Upper lobe of right lung (tissue), 1 donor: ENCODE measurements at regions not wholly inside any gene's neighbourhood (a gene's known extent, or its start where the extent isn't known, plus 50 kb on each side); places are given as distances from the start of the nearest gene placed in this dataset.

Experiments
- ATAC-seq: fragments of 200-7000 bp; cut with Tn5 transposase; one replicate; pipeline ENCODE4 v1.9.1; 2020; ENCODE audit warnings: mild to moderate bottlenecking, moderate library complexity
- DNase-seq: peaks from one replicate; pipeline ENCODE4 v3.0.0-alpha.2; 2020
- H3K27ac ChIP-seq: fragments of 200-600 bp; one replicate; pipeline ENCODE4 v1.8.0; 2022
- H3K27me3 ChIP-seq: fragments of 200-600 bp; one replicate; pipeline ENCODE4 v1.8.0; 2022; ENCODE audit warnings: mild to moderate bottlenecking
- H3K36me3 ChIP-seq: fragments of 200-600 bp; one replicate; pipeline ENCODE4 v1.8.0; 2022
- H3K4me1 ChIP-seq: fragments of 200-600 bp; one replicate; pipeline ENCODE4 v1.8.0; 2022
- H3K4me3 ChIP-seq: fragments of 200-600 bp; one replicate; pipeline ENCODE4 v1.8.0; 2022; ENCODE audit warnings: mild to moderate bottlenecking
- H3K9me3 ChIP-seq: fragments of 200-600 bp; one replicate; pipeline ENCODE4 v1.8.0; 2022
- CTCF ChIP-seq: fragments of 200-600 bp; IDR thresholded peaks from one replicate; pipeline ENCODE4 v1.8.0; 2022; ENCODE audit warnings: antibody characterized with exemption
- intact Hi-C: fragments of 100-400 bp; cut with DNase I; formaldehyde crosslinking; loops from one replicate; pipeline ENCODE4 v1.11.0; 2022
- donor health status: DM: no; HTN: yes; CAD: no; lungs with severe emphysema.

GRCh38 chr10:120710076-120710475 lies 141.1 kb upstream of the WDR11 start:
- Histone ChIP-seq H3K27ac (no peak overlapping the region), H3K4me1 (no peaks in the 10 kb centered on the region), H3K4me3 (no peak overlapping the region), H3K9me3 (no peaks in the 10 kb centered on the region), H3K36me3 (no peaks in the 10 kb centered on the region), H3K27me3 (no peaks in the 10 kb centered on the region)
- TF ChIP-seq CTCF, result no peak
- no peak for DNase-seq
- ATAC-seq, result no peak
- intact Hi-C loops, result no loop called here

- ATAC-seq, result no peak
- H3K4me1 ChIP-seq, result no peaks in the 10 kb centered on the region
- TF ChIP-seq CTCF, result no peak
Measured at GRCh38 chr10:120711860-120712259, 139.3 kb upstream of the WDR11 start.

GRCh38 chr10:120713573-120714205 lies 137.5 kb upstream of the WDR11 start:
- no peaks in the 10 kb centered on the region for H3K9me3 ChIP-seq
- TF ChIP-seq CTCF, result no peak
- DNase-seq (no peak), ATAC-seq (no peak)
- H3K36me3 ChIP-seq, result no peaks in the 10 kb centered on the region
- no peak overlapping the region for H3K27ac ChIP-seq
- no peak overlapping the region for H3K4me3 ChIP-seq
- H3K27me3 ChIP-seq, result no peaks in the 10 kb centered on the region
- H3K4me1 ChIP-seq, result no peaks in the 10 kb centered on the region
- intact Hi-C loops, result no loop called here

More at GRCh38 chr10:120711860-120712259, 139.3 kb upstream of the WDR11 start:
- no peaks in the 10 kb centered on the region for H3K27me3 ChIP-seq
- DNase-seq, result no peak
- no peaks in the 10 kb centered on the region for H3K36me3 ChIP-seq
- H3K9me3 ChIP-seq, result no peaks in the 10 kb centered on the region
- no peak overlapping the region for H3K27ac ChIP-seq
- no peak overlapping the region for H3K4me3 ChIP-seq
- intact Hi-C loops, result no loop called here

- Histone ChIP-seq H3K36me3 (no peaks in the 10 kb centered on the region), H3K27me3 (no peaks in the 10 kb centered on the region), H3K9me3 (no peaks in the 10 kb centered on the region), H3K4me3 (no peak overlapping the region), H3K4me1 (no peaks in the 10 kb centered on the region), H3K27ac (no peak overlapping the region)
- ATAC-seq (peak; percentile 71), DNase-seq (no peak)
- TF ChIP-seq CTCF, result no peak
- intact Hi-C loops, result no loop called here
Measured at GRCh38 chr10:120715171-120715570, 136.0 kb upstream of the WDR11 start.

- no peak for ATAC-seq
- Histone ChIP-seq H3K27ac (no peak overlapping the region), H3K36me3 (no peaks in the 10 kb centered on the region), H3K4me3 (no peak overlapping the region), H3K9me3 (no peaks in the 10 kb centered on the region), H3K4me1 (no peaks in the 10 kb centered on the region), H3K27me3 (no peaks in the 10 kb centered on the region)
- intact Hi-C loops, result no loop called here
- no peak for TF ChIP-seq CTCF
- DNase-seq, result no peak
Measured at GRCh38 chr10:120719333-120719732, 131.8 kb upstream of the WDR11 start.

GRCh38 chr10:120727001-120727400 lies 124.2 kb upstream of the WDR11 start:
- H3K27me3 ChIP-seq, result no peaks in the 10 kb centered on the region
- TF ChIP-seq CTCF, result no peak
- H3K4me1 ChIP-seq, result no peaks in the 10 kb centered on the region
- no peak overlapping the region for H3K27ac ChIP-seq
- no peak overlapping the region for H3K4me3 ChIP-seq
- DNase-seq, result no peak
- H3K36me3 ChIP-seq, result no peaks in the 10 kb centered on the region
- ATAC-seq, result no peak
- intact Hi-C loops, result no loop called here
- no peaks in the 10 kb centered on the region for H3K9me3 ChIP-seq
